Mucosa of gallbladder (tissue), 1 donor: ENCODE measurements at regions not wholly inside any gene's neighbourhood (a gene's known extent, or its start where the extent isn't known, plus 50 kb on each side); places are given as distances from the start of the nearest gene placed in this dataset.

Experiments used
- DNase-seq: peaks from one replicate; pipeline ENCODE4 v3.0.0-alpha.2; 2020; ENCODE audit warnings: low spot score
- donor health status: DM: no; HTN: no; CAD: no.

DNA sequence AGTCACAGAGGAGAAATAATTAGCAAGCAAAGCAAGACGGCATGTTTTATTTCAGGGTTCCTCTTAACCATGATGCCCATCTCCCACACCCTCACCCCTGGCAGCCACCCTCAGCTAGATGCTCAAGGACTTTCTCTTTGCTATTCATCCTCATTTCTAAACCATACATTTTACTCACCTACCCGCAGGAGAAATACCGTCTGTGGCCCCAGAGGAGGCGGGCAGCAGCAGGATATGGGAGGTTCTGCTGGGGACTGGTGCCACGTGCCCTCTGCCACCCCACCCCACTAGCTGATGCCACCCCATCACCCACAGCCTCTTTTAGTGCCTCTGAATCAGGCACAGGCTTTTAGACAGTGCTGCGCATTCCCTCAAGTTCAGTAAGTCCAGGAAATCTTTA lies 168.7 kb upstream of the ITGB1 start:
- DNase-seq, result no peak

DNA sequence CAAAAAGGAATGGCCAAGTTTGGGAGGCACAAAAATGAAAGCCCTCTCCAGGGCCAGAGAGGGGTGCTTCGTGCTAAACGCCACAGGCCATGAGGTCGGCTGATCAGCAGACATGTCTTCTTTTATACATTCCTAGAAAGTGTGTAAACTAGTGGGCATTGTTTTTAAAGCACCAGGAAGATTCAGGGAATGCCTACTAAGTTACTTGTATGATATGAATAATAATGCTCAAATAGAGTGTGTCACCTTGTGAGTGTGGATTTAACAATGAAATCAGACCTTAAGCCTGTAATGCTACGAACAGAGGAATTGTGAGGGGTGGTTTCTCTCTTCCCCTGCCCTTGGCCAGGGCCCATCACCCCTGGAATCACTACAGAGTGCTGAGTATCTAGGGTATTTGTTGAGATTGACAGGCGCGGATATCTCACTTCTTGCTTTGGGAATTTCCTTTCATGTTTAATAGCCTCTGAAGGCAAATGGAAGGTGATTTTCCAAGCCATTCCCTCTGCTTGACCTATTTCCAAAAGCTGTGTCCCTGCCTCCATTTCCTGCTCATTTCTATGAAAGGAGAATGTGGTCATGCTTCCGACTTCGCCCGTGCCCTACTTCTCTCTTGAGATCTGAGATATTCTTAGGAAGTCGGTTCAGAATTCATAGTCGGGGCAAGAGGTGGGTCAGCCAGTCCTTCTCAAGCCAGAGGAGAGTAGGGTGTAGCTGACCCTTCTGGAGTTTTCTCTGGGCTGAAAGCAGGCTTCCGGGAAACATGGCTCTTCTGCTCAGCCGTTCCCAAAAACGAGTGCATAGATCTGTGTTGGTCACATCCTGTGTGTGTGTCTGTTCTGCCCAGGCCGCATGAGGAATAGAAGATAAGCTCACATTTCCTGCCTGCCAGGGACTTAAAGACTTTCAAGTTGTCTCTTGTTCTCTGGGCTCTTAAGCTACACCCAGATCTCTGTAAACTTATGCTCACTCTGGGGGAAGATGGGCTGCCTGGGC lies 167.8 kb upstream of the ITGB1 start:
- DNase-seq, result no peak

DNA sequence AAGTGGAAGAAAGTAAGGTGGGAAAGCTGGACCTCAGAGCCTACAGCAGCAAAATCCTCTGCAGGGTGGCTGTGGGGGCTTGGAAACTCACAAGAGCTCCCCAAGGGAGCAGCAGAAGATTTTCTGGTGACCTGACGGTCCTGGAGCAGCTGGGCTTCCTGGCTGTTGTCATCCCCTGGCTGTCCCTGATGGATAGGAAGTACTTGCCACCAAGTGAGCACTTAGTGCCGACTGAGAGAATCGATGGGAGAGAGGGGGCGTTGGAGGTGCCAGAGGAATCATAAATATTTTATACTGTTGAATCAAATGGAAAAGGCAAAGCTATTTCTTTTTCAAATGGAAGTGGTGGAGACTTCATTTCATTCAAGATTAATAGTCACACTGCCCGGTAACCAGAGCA lies 167.1 kb upstream of the ITGB1 start:
- DNase-seq, result no peak

DNA sequence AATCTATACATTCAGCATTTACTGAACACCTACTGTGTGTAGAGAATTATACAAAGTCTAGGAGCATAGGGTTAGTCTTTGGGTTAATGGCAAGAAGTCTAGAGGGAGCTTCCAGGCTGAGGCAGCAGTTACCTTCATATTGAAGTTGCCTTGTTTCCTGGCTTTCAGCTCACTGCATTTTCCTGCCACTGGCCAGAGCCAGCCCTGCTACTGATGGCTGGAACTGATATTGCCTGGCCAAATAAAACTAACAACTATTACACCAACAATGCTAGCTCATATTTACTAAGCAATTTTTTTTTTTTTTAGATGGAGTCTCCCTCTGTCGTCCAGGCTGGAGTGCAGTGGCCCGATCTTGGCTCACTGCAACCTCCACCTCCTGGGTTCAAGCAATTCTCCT lies 165.7 kb upstream of the ITGB1 start:
- no peak for DNase-seq

DNA sequence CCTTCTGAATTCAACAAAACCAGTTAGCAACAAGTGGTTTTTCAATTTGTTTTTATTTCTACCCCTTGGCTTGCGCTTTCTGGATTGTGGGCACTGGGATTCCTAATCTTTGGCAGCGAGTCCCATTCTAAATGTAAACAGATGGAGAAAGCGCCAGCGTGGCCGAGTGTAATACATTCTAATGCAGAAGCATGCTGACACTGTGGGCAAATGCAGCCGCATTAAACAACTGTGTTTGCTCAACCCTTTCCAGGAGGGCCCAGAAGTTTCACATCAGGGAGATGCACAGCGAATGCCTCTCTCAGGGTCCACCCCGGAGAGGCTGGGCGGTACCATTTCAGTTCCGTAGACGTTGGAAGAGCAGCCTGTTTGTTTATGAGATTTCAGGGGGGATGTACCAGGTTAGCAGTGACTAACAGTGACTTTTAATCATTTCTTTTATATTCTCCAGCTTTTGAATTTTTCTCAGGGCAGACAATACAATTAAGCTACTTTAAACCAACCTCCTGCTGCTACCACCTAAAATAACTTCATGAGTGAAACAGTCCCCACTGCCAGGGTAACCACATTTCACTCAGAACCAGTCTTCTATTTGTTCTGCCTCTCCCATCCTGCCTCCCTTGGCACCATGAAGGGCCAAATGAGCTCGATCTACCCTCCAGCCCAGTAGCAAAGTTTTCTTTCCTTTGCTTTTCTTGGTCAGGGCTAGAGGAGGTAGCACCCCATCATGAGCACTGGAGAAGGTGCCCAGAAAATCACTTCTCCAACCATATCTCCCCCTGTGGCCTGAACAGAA lies 164.2 kb upstream of the ITGB1 start:
- no peak for DNase-seq

DNA sequence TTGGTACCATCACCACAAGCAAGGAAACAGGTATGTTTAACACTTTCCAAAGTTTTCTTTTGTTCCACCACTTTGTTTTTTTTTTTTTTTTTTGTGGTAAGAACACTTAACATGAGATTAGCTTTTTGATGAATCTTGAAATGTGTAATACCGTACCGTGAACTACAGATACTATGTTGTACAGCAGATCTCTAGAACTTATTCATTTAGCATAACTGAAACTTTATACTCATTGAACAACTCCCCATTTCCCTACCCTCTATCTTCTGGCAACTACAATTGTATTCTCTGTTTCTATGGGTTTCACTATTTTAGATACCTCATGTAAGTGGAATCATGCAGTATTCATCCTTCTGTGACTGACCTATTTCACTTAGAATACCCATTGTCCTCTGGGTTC lies 162.7 kb upstream of the ITGB1 start:
- DNase-seq, result no peak

DNA sequence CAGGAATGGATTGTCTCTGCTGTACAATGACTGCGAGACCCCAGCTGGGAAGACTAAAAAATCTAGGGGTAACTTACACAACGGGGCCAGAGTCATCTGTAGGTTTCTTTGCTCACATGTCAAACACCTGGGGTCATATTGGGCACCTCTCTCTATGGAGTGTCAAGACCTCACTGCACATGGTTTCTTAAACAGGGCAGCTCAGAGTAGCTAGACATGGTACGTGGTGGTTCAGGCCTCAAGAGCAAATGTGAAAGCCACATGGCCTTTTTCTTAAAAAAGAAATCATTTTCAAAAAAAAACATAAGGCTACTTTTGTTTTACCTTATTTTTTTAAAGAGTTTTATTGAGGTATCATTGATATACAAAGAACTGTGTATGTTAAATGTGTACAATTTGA lies 162.2 kb upstream of the ITGB1 start:
- no peak for DNase-seq

DNA sequence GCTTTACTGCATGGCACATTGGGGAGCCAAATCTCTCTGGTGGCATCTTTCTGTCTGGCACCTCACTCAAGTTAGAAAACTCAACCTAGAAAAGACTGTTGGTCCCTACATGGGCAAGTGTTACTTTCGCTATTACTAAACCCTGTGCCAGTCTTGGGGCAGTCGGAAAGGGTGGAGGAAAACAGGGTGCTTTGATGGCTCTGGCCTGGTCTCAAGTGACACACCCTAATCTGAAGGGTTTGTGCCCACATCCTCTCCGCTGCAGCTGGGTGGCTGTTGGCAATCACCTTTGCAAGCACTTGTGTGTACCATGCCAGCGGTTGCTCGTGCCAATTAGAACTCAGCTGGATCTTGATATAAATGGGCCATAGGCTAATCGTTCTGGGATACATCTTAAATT lies 159.8 kb upstream of the ITGB1 start:
- no peak for DNase-seq

DNA sequence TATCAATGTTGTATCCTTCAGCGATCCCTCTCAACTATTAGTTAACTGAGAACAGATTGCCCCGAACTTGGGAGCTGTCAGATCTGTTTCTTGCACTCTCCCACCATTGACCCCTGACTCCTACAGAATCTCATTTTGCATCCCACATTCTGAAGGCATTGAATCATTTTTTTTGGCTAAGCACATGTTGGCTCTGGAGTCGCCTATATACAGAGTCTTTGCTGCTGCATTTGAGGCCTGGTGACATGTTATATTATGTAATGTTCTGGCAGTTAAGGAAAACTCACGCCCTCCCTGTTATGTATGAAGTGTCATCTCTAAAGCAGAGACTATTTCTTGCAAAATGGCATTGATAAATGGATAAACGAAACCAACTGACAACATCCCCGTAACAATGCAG lies 159.2 kb upstream of the ITGB1 start:
- DNase-seq, result no peak

DNA sequence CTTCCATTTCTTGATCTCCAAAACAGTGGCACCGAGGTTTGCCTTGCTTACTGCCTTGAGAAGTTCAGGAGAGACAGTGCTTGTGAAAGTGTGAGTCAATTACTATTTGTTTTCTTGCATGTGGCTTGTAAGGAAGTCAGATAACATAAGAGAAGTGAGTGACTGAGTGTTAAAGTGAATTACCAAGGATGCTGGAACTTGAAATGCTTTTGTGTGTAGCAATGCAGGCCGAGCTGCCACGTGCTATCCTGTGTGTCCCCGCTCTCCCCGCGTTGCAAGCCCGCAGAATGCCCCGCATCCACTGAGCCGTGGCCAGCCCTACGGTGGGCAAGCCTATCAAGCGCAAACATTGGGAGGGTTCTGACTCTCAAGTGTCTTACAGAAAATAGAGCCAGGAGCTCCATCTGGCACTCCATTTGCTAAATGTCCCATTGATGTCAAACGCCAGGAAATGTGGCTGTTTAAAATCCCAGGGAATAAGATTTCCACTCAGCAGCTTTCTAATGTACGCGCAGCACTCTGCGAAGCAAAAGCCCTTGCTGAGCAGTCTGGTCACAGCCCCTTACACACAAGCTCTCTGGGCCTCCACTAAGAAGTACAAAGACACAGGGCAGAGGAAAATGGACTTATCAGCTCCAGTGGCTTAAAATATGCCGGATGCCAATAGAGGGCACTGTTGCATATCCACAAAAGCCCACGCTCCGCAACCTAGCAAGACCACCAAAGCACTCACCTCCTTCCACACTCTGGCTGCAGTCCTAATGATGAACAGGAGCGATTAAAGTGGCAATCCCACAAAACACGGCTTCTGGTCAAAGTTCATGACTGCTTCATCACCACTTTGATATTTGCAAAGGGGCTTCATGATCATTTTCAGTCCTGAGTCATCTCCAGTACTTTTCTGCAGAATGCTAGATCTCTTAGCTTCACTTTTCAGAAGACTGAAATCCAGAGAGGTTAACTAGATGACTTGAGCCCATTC lies 158.0 kb upstream of the ITGB1 start:
- DNase-seq, result no peak

DNA sequence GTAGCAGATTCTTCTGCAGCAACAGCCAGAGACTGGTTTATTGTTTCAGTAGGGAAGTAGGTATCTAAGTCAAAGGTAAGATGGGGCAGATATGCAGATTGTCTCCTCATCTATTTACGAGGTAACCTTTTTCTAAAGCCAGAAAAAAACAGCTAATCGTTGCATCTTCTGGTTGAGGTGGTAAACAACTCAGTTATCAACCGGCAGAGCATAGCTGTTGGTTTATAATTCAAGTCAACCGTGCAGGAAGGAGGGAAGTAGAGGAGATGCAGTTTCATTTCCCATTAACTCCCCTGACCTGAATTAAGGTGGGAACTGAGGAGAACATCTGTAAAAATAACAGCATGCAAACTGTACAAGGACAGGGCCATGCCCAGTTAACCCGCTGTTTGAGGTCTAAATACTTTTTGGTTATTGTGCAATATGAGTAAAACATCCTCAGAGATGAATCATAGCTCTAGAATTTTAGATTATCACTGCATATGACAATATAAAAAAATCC lies 156.5 kb upstream of the ITGB1 start:
- DNase-seq, result no peak

DNA sequence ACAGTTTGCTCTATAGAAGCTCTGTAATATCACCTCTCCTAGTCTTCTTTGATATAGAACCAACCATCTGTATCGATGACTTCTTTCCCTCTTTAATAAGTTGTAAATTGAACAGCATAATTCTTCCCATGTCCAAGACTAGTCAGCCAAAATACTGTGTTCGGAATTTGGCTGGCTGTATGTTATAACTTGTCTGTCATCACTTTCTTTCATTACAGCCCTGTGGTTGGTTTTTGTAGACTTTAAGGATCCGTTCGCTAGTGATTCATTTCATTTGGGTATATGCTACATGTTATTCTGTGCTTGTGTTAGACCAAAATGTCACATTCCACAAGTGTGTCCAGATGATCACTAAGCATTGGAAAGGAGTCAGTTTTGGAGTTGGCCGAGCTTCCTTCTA lies 155.4 kb upstream of the ITGB1 start:
- no peak for DNase-seq

DNA sequence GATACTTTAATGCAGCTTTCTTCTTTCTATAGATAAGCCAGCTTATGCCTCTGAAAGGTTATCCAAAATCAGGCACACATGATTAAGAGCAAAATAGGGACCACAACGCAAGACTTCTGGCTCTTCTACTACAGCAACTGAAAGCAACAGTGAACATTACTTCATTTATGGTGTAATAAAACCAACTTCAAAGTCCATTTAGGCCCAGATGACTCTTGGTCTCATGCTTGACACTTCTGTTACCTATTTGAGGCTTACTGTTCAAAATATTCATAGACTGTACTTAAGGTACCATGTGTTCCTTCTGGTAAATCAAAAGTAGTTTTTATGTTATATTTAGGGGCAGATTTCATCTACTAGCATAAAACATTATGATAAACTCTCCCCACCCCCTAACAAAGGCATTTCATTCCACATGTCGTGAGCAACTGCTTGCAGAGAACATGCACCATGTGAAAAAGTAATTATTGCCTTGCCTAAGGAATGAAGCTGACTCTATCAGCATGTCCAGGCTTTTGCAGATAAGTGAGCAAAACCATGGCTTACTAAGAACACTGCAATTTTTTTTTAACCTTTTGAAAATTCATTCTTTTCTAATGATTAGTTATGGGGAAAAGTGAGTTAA lies 154.9 kb upstream of the ITGB1 start:
- no peak for DNase-seq

DNA sequence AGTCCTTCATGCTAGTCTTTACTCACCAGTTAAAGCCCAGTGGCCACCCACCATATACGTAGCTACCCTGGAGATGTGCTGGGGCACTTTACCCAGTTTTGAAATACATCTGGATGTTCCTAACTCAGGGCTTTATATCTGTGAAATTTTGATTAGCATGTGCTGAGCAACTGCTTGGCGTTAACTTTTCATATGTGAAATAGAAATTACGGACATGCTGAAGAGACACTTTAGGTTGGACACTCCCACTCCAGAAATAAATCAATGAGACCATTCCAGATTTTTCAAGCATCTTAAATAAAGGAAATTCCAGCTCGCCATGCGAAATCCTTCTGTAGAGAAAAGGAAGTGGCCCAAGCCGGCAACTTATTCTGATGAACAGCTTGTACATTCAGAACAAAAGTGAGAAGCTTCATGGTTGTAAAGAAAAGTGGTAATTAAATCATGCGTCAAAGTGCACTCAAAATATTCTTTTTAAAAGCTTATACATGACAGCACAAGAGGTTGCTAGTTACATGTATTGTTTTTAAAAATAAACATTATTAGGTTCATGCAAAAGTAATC lies 153.5 kb upstream of the ITGB1 start:
- DNase-seq, result no peak

DNA sequence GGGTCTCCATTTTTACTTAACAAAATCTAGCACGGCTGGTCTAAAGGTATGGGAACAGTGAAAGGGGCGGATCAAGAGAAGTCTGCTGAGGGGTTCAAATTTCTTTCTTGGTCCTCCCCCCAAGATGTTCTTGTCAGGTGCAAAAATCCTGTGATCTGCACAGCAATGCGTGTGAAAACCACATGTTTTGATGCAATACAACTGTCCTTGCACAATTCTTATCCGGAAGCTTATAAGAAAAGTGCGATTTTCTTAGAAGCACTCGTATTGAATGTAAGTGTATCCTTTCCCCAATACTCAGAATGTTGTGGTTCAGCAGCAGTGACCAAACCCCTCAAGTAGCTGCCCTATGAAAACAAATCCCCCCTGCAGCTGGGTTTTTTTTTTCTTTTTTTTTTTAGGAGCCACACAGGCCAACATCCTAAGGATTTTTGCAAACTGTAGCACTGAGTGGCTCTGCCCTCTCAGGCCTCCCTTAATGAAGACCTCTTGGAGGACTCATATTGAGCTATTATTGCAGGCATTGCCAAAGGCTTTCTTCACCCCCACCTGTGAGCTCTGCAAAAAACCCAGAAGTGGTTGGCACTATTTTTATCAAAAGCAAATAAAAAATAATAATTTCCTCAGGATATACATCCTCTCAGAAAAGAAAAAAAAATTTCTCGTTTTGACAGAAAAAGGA lies 151.9 kb upstream of the ITGB1 start:
- no peak for DNase-seq

DNA sequence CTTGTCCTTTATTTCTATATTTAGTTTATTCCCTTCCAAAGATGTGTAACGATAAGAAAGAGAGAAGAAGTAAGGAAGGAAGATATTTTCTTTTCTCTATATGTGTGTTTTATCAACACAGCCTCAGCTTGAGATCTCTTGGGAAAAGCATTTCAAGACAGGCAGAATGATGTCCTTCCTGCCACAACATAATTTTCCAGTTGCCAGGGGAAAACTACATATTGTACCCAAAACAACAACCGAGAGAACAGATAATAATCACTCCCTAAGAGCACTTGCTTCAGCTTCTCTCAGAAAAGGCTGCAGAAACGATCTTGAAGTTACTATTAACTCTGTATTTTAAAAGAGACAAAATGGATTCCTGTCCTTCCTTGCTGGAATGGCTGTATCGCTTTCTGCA lies 151.4 kb upstream of the ITGB1 start:
- DNase-seq, result no peak

DNA sequence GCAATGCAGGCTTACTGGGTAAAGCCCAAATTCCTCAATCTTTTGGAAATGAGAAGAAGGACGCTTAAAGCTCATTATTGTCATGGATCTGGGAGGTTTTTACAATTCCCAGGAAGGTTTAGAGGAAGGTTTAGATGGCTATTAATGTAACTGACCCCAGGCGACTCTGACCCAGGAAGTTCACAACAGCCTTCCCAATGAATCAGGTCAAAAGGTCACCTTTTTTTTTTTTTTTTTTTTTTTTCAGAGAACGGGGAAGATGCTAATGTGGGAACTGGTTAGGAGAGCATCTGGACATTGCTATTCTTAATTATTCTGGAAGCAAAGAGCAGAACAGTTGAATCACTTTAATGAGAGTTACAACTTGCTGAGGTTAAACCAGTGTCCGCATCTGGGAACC lies 149.9 kb upstream of the ITGB1 start:
- no peak for DNase-seq

DNA sequence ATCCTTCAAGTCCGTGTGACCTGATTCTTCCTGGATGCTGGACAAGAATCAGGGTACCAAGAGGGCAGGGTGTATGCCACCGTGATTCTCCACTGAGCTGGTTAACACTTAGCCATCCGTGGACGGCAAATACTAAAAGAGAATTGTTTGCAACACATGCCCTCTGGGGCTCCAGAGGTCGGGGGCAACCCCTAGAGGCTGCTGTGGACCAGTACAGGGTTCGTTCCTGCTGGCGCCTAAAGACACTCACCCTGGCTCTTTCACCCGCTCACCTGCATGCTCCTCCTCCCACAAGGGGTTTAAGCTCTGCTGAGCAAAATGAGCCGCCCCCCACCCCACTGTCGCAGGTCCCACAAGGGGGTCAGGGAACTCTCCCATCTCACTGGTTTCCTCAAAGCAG lies 148.7 kb upstream of the ITGB1 start:
- DNase-seq, result no peak

DNA sequence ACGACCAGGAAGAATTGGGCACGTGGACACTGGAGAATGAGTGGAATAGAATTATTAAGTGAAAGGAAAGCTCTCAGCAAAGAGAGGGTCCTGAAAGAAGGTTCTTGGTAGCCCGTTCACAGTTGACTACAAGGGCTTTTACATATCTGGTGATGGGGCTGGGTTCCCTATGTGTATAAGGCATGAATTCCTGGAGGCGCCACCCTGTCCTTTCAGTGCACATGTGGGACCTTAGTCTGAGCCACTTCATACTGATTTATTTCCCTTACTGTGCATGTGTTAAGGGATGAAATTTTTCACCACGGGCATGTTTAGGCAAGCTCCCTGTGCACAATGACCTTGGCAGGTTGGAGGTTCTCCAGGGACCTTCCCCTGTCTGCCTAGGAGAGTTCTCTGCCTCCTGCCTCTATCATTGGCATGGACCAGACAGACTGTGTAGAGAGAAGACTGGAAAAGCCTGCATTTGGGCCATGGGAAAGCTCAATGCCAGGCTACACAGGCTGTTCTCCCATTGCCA lies 145.9 kb upstream of the ITGB1 start:
- no peak for DNase-seq

DNA sequence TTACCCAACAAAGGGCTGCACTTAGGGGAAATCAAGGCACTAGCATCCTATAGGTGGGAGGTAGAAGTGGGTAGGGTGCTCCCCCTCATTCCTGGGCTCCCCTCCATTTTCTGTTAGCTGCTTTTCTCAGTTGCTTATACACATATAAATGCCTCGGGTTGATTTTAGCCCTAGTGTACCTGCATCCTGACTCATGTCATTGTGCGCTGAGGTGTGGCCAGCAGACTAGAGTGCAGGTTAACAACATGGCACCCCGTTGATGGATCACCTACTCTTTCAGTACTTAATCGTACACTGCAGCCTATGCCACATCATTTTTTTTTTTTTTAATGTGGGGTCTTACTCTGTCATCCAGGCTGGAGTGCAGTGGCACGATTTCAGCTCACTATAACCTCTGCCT lies 144.0 kb upstream of the ITGB1 start:
- no peak for DNase-seq
